Esophagus squamous epithelium (tissue), 5 donors: ENCODE measurements at regions not wholly inside any gene's neighbourhood (a gene's known extent, or its start where the extent isn't known, plus 50 kb on each side); places are given as distances from the start of the nearest gene placed in this dataset.

Source experiments
- DNase-seq: peaks from one replicate; lab custom pipeline; 2025; lab: John Stamatoyannopoulos, UW
- H3K27ac ChIP-seq, 4 donors: fragments of 200-600 bp; sonication (generic); one replicate each; pipeline ENCODE4 v1.5.1; 2016 to 2019; ENCODE audit warnings: mild to moderate bottlenecking in 1 of 4
- H3K27me3 ChIP-seq, 4 donors: fragments of 200-600 bp; sonication (generic); 1 replicate in 3 of 4; 2 replicates in 1 of 4; pipeline versions ENCODE4 v1.5.1 to v1.6.0; 2017 to 2021; ENCODE audit warnings: antibody characterized with exemption in 1 of 4
- H3K36me3 ChIP-seq, 3 donors: fragments of 200-600 bp; sonication (generic); one replicate each; pipeline ENCODE4 v1.5.1; 2016 to 2019
- H3K4me1 ChIP-seq, 3 donors: fragments of 200-600 bp; sonication (generic); one replicate each; pipeline ENCODE4 v1.5.1; 2017 to 2019
- H3K4me3 ChIP-seq, 4 donors: fragments of 200-600 bp; sonication (generic); 1 replicate in 3 of 4; 2 replicates in 1 of 4; pipeline ENCODE4 v1.5.1; 2016 to 2019; ENCODE audit warnings: mild to moderate bottlenecking in 2 of 4, moderate library complexity in 1 of 4
- H3K9me3 ChIP-seq, 3 donors: fragments of 200-600 bp; sonication (generic); one replicate each; pipeline ENCODE4 v1.5.1; 2016 to 2019
- POLR2A ChIP-seq, 4 donors: fragments of 450-650 bp; IDR thresholded peaks; one replicate each; pipeline ENCODE4 v1.6.1; 2017; ENCODE audit warnings: antibody characterized with exemption in 4 of 4, mild to moderate bottlenecking in 4 of 4, moderate library complexity in 3 of 4
- WGBS, 2 donors: methylation state at CpG; one replicate each; pipeline ENCODE4 v1.1.5; 2018; 5-methylcytosine and 5-hydroxymethylcytosine counted together
- intact Hi-C: fragments of 100-400 bp; cut with DNase I; formaldehyde crosslinking; loops from one replicate; pipeline ENCODE4 v1.15.0; 2022
- TF ChIP-seq, protein P1 (sequence below), 6 experiments: fragments of 450-650 bp in 4 of 6; fragments of 200-600 bp in 2 of 6; sonication (generic) in 2 of 6; IDR thresholded peaks; one replicate each; pipeline ENCODE4 v1.5.1; 2016 to 2019; ENCODE audit warnings: antibody characterized with exemption in 6 of 6, mild to moderate bottlenecking in 4 of 6, moderate library complexity in 4 of 6
- donor health status: DM: yes; HTN: yes; CAD: no.

DNA sequence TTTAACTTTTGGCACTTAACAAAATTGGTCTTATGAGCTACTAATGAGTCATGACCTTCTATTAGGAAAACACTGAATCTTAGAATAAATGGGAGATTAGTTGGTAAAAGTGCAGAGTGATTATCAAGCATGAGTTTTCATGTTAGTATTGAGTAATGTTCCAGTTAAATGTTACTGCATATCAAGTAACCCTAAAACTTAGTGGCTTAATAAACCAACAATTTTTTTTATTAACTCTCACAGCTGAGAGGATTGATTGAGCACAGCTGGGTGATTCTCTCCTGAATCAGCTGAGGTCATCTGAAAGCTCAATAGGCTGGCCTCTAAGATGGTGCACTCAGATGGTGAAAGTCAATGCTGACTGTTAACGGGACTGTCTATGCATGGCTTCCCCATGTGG, 248.6 kb downstream of the BCL11B start:
- peak overlapping the region in 3 of 4 donors; percentile 37 to 65 (median 59) for H3K27ac ChIP-seq
- no peak for DNase-seq
- H3K9me3 ChIP-seq: no peaks in the 10 kb centered on the region
- TF ChIP-seq, protein P1, sequence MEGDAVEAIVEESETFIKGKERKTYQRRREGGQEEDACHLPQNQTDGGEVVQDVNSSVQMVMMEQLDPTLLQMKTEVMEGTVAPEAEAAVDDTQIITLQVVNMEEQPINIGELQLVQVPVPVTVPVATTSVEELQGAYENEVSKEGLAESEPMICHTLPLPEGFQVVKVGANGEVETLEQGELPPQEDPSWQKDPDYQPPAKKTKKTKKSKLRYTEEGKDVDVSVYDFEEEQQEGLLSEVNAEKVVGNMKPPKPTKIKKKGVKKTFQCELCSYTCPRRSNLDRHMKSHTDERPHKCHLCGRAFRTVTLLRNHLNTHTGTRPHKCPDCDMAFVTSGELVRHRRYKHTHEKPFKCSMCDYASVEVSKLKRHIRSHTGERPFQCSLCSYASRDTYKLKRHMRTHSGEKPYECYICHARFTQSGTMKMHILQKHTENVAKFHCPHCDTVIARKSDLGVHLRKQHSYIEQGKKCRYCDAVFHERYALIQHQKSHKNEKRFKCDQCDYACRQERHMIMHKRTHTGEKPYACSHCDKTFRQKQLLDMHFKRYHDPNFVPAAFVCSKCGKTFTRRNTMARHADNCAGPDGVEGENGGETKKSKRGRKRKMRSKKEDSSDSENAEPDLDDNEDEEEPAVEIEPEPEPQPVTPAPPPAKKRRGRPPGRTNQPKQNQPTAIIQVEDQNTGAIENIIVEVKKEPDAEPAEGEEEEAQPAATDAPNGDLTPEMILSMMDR (IDR thresholded peaks at IDR 0.05): no peak
- no peak for TF ChIP-seq POLR2A (IDR thresholded peaks at IDR 0.05)
- no peak overlapping the region for H3K4me3 ChIP-seq
- H3K36me3 ChIP-seq: no peaks in the 10 kb centered on the region
- WGBS, 2 donors: 27 to 63% methylated on average over 1 of the region's 1 CpG
- no peaks in the 10 kb centered on the region for H3K27me3 ChIP-seq
- intact Hi-C loops: no loop called here
- peaks cover 4 to 23% (median 7%) of the 10 kb centered on the region in 3 donors for H3K4me1 ChIP-seq

DNA sequence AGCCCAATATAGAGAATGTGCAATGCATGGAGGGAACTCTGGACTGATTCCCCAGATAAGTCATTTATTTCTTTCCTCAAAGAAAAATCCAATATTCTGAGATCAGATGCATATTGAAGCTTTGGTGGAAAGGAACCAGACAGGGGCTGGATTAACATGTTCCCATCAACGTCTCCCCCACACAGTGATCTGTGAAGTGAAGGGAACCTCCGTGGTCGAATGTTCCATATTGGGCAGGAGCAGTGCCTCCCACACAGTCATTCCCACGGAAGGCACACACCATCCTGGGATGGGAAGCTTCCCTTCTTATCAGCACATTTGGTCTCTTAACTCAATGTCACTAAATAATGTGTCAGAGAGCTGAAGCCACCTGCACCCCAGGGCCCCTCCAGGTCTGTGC, 247.1 kb downstream of the BCL11B start:
- intact Hi-C loops: no loop called here
- no peaks in the 10 kb centered on the region for H3K27me3 ChIP-seq
- H3K4me3 ChIP-seq: no peak overlapping the region
- H3K27ac ChIP-seq: no peak overlapping the region
- no peak for DNase-seq
- no peak for TF ChIP-seq POLR2A (IDR thresholded peaks at IDR 0.05)
- TF ChIP-seq, protein P1 (IDR thresholded peaks at IDR 0.05): no peak
- H3K4me1 ChIP-seq: peaks cover 4 to 23% (median 7%) of the 10 kb centered on the region in 3 donors
- no peaks in the 10 kb centered on the region for H3K36me3 ChIP-seq
- WGBS, 2 donors: 67 to 71% methylated on average over 3 to 4 of the region's 4 CpGs
- no peaks in the 10 kb centered on the region for H3K9me3 ChIP-seq

DNA sequence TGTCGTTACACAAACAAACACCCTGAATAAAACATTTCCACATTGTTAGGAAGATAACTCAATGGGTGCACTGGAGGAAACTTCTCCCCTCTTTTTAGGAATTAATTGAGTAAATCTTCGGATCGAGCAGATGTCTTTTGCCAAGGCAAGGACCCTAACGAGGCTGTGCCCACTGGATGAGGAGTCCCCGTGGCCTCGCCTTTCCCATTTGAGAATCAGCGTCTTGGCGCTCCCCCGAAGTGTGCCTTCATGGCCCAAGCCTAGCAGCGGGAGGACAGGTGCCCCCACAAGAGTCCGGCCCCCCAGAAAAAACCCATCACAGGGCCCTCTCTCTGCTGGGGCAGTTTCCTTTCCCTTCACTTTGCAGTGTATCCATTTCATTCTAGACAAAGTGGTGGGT, 246.6 kb downstream of the BCL11B start:
- TF ChIP-seq, protein P1 (IDR thresholded peaks at IDR 0.05): no peak
- no peak for TF ChIP-seq POLR2A (IDR thresholded peaks at IDR 0.05)
- WGBS, 2 donors: 93 to 94% methylated on average over 9 to 11 of the region's 11 CpGs
- intact Hi-C loops: no loop called here
- H3K36me3 ChIP-seq: no peaks in the 10 kb centered on the region
- no peaks in the 10 kb centered on the region for H3K9me3 ChIP-seq
- no peaks in the 10 kb centered on the region for H3K27me3 ChIP-seq
- H3K27ac ChIP-seq: no peak overlapping the region
- H3K4me3 ChIP-seq: no peak overlapping the region
- peaks cover 4 to 23% (median 7%) of the 10 kb centered on the region in 3 donors for H3K4me1 ChIP-seq
- DNase-seq: no peak

DNA sequence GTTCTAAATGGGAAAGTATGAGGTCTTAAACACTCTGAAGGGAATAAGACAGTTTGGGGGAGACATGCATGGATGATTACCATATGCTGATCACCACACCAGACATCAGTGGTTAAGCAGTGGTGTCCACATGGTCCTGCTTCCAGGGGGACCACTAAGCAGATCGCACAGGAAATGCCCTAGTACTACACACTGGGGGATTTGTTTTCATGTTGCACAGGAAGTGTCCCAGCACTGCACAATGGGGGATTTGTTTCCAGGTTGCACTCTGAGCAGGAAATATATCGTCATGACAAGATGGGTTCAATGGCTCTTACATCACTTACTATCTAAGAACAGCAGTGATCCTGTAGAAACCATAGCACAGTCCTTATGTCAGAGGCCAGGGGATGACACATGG, 245.5 kb downstream of the BCL11B start:
- intact Hi-C loops: no loop called here
- Histone ChIP-seq H3K4me1 (peaks cover 4 to 23% (median 7%) of the 10 kb centered on the region in 3 donors), H3K4me3 (no peak overlapping the region), H3K36me3 (no peaks in the 10 kb centered on the region), H3K27ac (no peak overlapping the region), H3K27me3 (no peaks in the 10 kb centered on the region), H3K9me3 (no peaks in the 10 kb centered on the region)
- DNase-seq: no peak
- TF ChIP-seq POLR2A (IDR thresholded peaks at IDR 0.05): no peak
- TF ChIP-seq, protein P1 (IDR thresholded peaks at IDR 0.05): no peak
- WGBS, 2 donors: 39 to 64% methylated on average over 2 of the region's 2 CpGs

DNA sequence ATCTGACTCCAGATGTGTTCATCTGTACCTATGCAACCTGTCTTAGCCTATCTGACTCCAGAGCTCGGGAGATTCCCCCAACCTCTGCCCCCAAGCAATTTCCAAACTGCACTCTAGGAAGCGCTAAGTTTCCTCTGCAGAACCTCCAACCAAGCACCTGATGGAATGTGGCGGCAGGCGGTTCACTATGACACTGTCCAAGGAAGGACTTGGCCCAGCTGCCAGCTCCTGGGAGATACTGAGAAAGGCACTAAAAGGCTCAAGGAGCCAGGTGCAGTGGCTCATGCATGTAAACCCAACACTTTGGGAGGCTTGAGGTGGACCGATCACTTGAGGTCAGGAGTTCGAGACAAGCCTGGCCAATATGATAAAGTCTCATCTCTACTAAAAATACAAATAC, 244.0 kb downstream of the BCL11B start:
- H3K27me3 ChIP-seq: no peaks in the 10 kb centered on the region
- H3K4me3 ChIP-seq: no peak overlapping the region
- H3K9me3 ChIP-seq: no peaks in the 10 kb centered on the region
- no peak overlapping the region for H3K27ac ChIP-seq
- H3K4me1 ChIP-seq: peaks cover 0 to 9% (median 0%) of the 10 kb centered on the region in 3 donors
- DNase-seq: no peak
- H3K36me3 ChIP-seq: no peaks in the 10 kb centered on the region
- intact Hi-C loops: no loop called here
- WGBS, 2 donors: 88 to 90% methylated on average over 3 to 5 of the region's 6 CpGs
- TF ChIP-seq, protein P1 (IDR thresholded peaks at IDR 0.05): no peak
- TF ChIP-seq POLR2A (IDR thresholded peaks at IDR 0.05): no peak
